NCI-H345 (cell line): ENCODE measurements at regions not wholly inside any gene's neighbourhood (a gene's known extent, or its start where the extent isn't known, plus 50 kb on each side); places are given as distances from the start of the nearest gene placed in this dataset.

Source experiments
- DNase-seq: peaks from one replicate; lab custom pipeline; 2025; lab: John Stamatoyannopoulos, UW

DNA sequence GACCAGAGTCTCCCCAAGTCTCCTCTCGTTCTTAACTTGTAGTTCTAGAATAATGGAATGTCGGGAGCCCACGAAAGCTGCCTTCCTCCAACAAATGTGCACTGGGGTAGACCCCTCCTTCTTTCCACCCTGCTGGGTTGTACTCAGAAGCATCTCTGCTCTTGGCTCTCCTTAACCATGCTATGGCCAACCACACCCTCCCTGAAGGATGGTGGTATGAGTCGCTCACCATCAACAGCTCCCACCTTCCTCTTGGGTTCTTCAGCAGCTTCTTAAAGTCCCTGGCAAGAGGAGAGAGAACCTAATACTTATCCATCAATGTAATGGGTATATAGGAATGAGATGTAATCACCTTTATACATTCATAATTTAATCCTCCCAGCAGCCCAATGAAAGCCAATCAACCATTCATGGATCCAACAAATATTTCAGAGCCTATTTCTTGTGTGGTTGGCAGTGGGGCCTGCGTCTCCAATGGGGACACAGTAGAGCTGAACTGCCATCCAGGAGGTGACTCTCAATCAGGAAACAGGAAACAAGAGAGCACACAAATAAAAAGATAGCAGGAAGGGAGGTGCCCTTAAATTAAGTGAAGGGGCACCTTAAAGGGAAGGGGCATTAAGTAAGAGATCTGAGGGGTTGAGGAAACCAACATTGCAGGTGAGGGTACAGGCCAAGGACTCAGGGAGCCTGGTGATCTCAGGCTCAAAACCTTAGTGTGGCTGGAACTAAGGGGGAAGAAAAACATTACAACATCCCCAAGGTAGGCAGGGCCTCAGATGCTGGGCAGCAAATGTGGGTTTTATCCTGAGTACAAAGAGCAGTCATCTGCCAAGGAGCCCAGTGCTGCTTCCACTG lies 64.4 kb upstream of the ETS2 start:
- DNase-seq = no peak

GRCh38 chr21:38741950-38742256 lies 63.8 kb upstream of the ETS2 start:
- no peak for DNase-seq

DNA sequence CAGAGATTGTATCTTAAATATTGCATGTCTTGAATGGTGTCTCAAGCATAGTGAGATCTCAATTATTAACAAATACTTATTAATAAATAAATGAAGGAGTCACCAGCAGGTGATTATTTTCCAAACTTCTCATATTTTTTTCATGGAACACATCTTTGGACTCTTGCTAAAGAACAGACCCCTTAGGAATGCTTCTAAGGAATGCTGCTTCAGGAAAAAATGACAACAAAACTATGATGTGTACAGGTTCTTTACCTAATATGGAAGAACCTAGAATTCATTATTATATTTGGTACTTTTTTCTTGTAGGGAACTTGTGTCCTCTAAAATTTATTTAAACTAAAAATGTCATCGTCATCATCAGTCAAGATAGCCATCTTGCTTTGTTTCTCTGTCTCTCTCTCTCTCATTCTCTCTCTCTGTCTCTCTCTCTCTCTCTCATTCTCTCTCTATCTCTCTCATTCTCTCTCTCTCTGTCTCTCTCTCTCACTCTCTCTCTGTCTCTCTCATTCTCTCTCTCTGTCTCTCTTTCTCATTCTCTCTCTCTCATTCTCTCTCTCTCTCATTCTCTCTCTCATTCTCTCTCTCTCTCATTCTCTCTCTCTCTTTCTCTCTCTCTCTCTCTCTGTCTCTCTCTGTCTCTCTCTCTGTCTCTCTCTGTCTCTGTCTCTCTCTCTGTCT lies 63.0 kb upstream of the ETS2 start:
- no peak for DNase-seq

DNA sequence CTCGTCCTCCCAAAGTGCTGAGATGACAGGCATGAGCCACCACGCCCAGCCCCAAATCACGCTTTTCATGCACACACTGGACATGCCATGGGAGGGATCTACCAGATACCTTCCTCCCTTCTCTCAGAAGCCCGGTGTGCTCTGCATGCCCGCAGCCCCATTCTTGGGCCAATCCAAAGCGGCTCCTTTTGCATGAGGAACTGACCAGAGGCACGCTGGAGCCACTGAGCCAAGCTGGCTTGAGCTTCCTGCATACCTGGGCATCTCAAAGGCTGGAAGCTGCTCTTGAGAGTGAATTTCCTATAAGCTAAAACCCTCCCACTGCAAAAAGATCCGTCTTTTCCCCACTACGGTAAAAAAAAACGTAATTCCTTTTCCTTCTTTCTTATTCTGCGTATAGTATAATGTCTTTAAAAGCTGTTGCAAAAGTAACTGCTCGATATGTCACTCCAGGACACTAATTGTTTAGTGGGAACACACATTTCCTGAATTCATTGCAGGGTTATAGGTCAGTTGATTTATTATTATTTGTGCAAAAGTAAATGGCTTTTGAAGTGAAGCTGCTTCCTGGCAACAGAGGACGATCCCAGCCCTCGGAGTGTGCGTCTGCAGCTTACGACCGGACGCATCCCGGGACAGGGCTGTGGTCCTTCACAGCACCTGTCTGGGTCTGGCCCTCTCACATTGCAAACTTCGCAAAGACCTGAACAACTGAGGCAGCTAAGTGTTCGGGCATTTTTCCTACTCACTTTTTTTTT lies 61.8 kb upstream of the ETS2 start:
- DNase-seq = no peak

- DNase-seq = no peak
Measured at GRCh38 chr21:38744861-38745260, 60.9 kb upstream of the ETS2 start.

GRCh38 chr21:38747810-38748209 lies 57.9 kb upstream of the ETS2 start:
- no peak for DNase-seq

GRCh38 chr21:38751379-38752050 lies 54.2 kb upstream of the ETS2 start:
- DNase-seq = no peak

GRCh38 chr21:38752051-38752505 lies 53.7 kb upstream of the ETS2 start:
- no peak for DNase-seq

- no peak for DNase-seq
Measured at GRCh38 chr21:38753114-38753513, 52.6 kb upstream of the ETS2 start.

- DNase-seq = no peak
Measured at GRCh38 chr21:38753557-38753971, 52.2 kb upstream of the ETS2 start.
